ENCODE measurements at regions not wholly inside any gene's neighbourhood (a gene's known extent, or its start where the extent isn't known, plus 50 kb on each side); places are given as distances from the start of the nearest gene placed in this dataset.

DNA sequence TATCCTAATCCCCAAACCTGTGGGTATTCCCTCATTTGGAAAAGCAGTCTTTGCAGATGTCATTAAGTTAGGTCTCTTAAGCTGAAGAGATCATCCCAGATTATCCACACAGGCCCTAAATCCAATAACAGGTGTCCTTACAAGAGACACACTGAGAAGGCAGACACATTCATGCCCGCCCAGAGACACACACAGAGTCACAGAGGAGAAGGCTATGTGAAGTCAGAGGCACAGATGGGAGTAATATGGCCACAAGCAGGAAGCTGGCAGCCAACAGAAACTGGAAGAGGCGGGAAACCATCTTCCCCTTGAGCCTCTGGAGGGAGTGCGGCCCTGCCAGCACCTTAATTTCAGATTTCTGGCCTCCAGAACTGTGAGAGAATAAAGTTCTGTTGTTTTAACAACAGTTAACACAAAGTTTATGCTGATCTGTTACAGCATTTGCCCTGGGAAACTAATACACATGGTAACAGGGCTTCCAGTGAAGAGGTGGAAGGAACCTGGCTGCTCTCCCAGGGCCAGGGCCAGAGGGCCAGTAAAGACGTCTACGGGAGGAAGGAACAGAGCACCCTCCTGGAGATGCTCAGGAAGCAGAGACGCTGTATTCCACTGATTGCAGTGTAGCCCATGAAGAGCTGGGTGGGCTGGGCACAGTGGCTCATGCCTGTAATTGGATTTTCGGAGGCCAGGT lies 217.5 kb downstream of the GLI2 start:
- Mint-ChIP-seq H3K36me3 (no peaks in the 10 kb centered on the region), H3K4me3 (no peak overlapping the region), H3K9me3 (no peaks in the 10 kb centered on the region), H3K27ac (no peak overlapping the region), H3K27me3 (no peaks in the 10 kb centered on the region), H3K4me1 (no peaks in the 10 kb centered on the region)

- H3K9me3 Mint-ChIP-seq, result no peaks in the 10 kb centered on the region
- H3K4me1 Mint-ChIP-seq, result no peaks in the 10 kb centered on the region
- no peaks in the 10 kb centered on the region for H3K27me3 Mint-ChIP-seq
- H3K4me3 Mint-ChIP-seq, result no peak overlapping the region
- no peak overlapping the region for H3K27ac Mint-ChIP-seq
- H3K36me3 Mint-ChIP-seq, result no peaks in the 10 kb centered on the region
Measured at GRCh38 chr2:120953843-120954584, 218.3 kb downstream of the GLI2 start.

- Mint-ChIP-seq H3K9me3 (no peaks in the 10 kb centered on the region), H3K4me1 (no peaks in the 10 kb centered on the region), H3K4me3 (no peak overlapping the region), H3K27ac (no peak overlapping the region), H3K36me3 (no peaks in the 10 kb centered on the region), H3K27me3 (no peaks in the 10 kb centered on the region)
Measured at GRCh38 chr2:120954939-120955338, 219.3 kb downstream of the GLI2 start.

DNA sequence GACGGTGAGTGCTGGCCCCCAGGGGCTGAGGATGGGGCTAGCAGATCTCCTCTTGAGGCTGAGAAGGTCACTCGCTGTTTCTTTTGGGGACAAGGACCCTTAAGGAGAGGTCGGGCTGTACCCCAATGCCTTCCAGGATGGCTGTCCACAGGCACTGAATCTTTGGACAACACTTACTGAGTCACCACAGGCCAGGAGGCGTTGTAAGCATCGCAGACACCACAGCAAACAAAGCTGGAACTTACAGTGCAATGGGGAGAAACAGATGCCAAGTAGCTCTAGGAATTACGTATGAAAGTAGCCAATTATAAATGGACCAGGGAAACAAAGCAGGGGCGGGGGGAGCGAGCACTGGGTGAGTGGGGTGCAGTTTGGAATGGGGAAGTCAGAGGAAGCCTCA lies 219.8 kb downstream of the GLI2 start:
- no peaks in the 10 kb centered on the region for H3K27me3 Mint-ChIP-seq
- no peak overlapping the region for H3K4me3 Mint-ChIP-seq
- no peaks in the 10 kb centered on the region for H3K4me1 Mint-ChIP-seq
- no peak overlapping the region for H3K27ac Mint-ChIP-seq
- H3K36me3 Mint-ChIP-seq, result no peaks in the 10 kb centered on the region
- no peaks in the 10 kb centered on the region for H3K9me3 Mint-ChIP-seq

GRCh38 chr2:120956486-120957156 lies 221.0 kb downstream of the GLI2 start:
- Mint-ChIP-seq H3K27ac (no peak overlapping the region), H3K36me3 (no peaks in the 10 kb centered on the region), H3K4me1 (no peaks in the 10 kb centered on the region), H3K27me3 (no peaks in the 10 kb centered on the region), H3K4me3 (no peak overlapping the region), H3K9me3 (no peaks in the 10 kb centered on the region)

- no peaks in the 10 kb centered on the region for H3K27me3 Mint-ChIP-seq
- H3K27ac Mint-ChIP-seq, result no peak overlapping the region
- no peaks in the 10 kb centered on the region for H3K4me1 Mint-ChIP-seq
- no peak overlapping the region for H3K4me3 Mint-ChIP-seq
- H3K36me3 Mint-ChIP-seq, result no peaks in the 10 kb centered on the region
- no peaks in the 10 kb centered on the region for H3K9me3 Mint-ChIP-seq
Measured at GRCh38 chr2:120957905-120958304, 222.2 kb downstream of the GLI2 start.

DNA sequence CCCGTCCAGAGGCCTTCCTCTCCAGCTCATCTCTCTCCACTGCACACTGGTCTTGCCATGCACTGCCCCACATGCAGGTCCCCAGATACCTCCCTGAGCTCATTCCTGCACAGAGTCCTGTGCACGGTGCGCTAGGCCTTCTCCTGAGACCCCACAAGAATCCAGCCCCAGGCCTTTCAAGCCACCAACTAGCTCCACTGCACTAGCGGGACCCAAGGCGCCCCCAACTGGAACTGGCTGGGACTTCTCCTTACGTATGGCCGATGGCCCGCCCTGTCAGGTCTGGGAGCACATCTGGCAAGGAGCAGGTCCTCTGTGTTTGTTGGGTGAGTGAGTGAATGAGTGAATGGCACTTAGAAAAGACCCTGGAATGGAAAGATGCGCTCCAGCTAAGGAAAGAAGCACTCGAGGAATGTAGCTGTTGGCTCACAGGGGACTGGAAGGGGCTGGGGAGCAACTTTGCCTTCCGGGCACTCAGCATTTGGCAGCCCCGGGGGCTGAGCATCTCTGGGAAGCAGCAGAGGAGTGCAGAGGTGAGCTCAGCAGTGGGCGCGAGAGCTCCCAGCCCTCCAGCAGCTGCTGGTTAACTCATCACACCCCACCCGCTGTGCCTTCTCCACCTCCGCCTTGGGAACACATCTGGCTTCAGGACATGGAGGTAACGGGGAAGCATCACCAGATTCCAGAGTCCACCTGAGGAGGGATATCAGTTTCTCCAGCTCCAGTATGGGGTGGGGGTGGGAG lies 223.1 kb downstream of the GLI2 start:
- H3K4me1 Mint-ChIP-seq, result no peaks in the 10 kb centered on the region
- no peak overlapping the region for H3K4me3 Mint-ChIP-seq
- no peaks in the 10 kb centered on the region for H3K36me3 Mint-ChIP-seq
- H3K9me3 Mint-ChIP-seq, result no peaks in the 10 kb centered on the region
- H3K27me3 Mint-ChIP-seq, result no peaks in the 10 kb centered on the region
- H3K27ac Mint-ChIP-seq, result no peak overlapping the region

- Mint-ChIP-seq H3K36me3 (no peaks in the 10 kb centered on the region), H3K4me1 (no peaks in the 10 kb centered on the region), H3K9me3 (no peaks in the 10 kb centered on the region), H3K27me3 (no peaks in the 10 kb centered on the region), H3K4me3 (no peak overlapping the region), H3K27ac (no peak overlapping the region)
Measured at GRCh38 chr2:120959426-120959825, 223.8 kb downstream of the GLI2 start.

- Mint-ChIP-seq H3K4me3 (no peak overlapping the region), H3K27me3 (no peaks in the 10 kb centered on the region), H3K9me3 (no peaks in the 10 kb centered on the region), H3K4me1 (no peaks in the 10 kb centered on the region), H3K27ac (no peak overlapping the region), H3K36me3 (no peaks in the 10 kb centered on the region)
Measured at GRCh38 chr2:120960770-120961366, 225.2 kb downstream of the GLI2 start.

- Mint-ChIP-seq H3K27ac (no peak overlapping the region), H3K4me1 (no peaks in the 10 kb centered on the region), H3K36me3 (no peaks in the 10 kb centered on the region), H3K9me3 (no peaks in the 10 kb centered on the region), H3K27me3 (no peaks in the 10 kb centered on the region), H3K4me3 (no peak overlapping the region)
Measured at GRCh38 chr2:120961396-120961795, 225.7 kb downstream of the GLI2 start.

DNA sequence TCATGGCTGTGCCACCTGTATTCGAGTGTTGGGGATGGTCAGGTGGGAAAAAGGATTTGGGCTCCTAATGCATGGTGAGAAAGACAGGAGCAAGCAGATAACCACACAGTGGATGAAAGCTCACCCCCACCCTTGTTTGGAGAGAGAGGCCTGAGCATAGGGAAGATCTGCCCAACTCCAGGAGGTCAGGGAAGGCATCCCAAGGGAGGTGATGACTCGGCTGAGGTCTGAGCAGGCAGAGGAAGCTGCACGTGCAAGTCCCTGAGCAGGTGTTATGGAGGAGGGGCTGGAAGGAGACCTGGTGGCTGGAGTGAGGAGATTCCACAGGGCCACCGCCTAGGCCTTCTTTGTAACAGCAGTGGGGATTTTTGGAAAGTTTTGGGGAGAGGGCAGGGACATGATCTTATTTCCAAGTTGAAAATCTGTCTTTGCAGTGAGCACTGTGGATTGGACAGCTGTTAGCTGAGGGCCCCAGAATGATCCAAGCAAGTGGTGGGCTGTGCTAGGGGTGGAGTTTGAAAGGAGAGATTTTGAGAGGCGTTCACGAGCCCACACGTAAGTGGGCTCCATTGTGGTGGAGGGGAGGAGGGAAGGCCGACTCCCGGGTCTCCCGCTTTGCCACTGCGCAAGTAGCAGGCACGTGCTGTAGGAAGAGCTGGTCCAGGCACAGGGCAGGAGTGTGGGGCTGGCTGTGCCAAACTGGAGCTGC lies 228.5 kb downstream of the GLI2 start:
- no peaks in the 10 kb centered on the region for H3K27me3 Mint-ChIP-seq
- no peak overlapping the region for H3K4me3 Mint-ChIP-seq
- no peaks in the 10 kb centered on the region for H3K4me1 Mint-ChIP-seq
- no peaks in the 10 kb centered on the region for H3K9me3 Mint-ChIP-seq
- H3K27ac Mint-ChIP-seq, result no peak overlapping the region
- no peaks in the 10 kb centered on the region for H3K36me3 Mint-ChIP-seq

DNA sequence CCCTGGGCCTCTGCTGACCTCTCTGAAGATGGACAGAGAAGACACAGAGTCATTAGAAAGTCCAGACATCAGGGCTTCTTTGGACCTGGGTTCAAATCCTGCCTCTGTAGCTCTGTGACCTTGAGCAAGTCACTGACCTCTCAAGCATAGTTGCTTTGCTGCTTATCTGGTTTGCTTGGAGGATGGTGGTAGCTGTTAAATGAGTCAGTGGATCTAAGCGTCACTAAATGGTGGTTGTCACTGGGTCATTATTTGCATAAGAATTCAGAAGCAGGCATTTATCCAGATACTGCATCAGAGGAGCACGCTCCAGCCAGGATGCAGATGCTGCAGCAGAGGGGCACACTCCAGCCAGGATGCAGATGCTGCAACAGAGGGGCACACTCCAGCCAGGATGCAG lies 229.2 kb downstream of the GLI2 start:
- Mint-ChIP-seq H3K9me3 (no peaks in the 10 kb centered on the region), H3K27ac (no peak overlapping the region), H3K4me1 (no peaks in the 10 kb centered on the region), H3K4me3 (no peak overlapping the region), H3K27me3 (no peaks in the 10 kb centered on the region), H3K36me3 (no peaks in the 10 kb centered on the region)

DNA sequence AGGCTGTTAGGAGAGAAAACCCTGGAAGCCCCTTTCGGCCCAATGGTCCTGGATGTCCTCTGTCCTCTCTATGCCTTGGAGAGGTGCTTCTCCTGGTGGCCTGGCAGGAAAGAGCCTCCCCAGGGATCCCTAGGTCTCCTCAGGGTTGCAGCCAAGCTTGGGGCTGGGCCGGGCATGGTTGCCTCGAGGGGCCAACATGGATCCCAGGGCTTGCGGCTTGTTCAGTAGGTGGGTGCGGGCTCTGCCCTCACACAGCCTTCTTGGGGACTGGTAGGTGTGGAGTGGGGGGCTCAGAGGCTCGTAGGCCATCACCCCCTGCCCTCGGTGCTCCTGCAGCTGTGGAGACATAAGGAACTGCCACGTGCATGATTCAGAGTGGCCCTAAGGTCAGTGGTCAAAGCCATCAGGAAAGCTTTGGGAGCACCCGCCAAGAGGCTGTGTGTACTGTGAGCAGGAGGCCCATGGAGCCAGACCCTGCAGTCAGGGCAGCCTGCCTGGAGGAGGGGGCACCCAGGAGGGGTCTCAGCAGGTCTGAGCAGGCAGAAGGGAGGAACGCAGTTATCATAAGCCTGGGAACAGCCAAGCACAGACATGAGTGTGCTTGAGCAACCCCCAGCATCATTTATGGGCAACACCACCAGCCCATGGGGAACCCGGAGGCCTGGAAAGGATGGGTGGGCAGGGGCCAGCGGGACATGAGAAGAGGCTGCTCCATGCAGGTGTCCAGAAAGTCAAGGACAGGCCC lies 231.0 kb downstream of the GLI2 start:
- Mint-ChIP-seq H3K9me3 (no peaks in the 10 kb centered on the region), H3K27me3 (no peaks in the 10 kb centered on the region), H3K27ac (no peak overlapping the region), H3K36me3 (no peaks in the 10 kb centered on the region), H3K4me3 (no peak overlapping the region), H3K4me1 (no peaks in the 10 kb centered on the region)

GRCh38 chr2:120968307-120969015 lies 232.8 kb downstream of the GLI2 start:
- Mint-ChIP-seq H3K9me3 (no peaks in the 10 kb centered on the region), H3K27ac (no peak overlapping the region), H3K36me3 (no peaks in the 10 kb centered on the region), H3K27me3 (no peaks in the 10 kb centered on the region), H3K4me1 (no peaks in the 10 kb centered on the region), H3K4me3 (no peak overlapping the region)
